Glutamatergic neuron (in vitro differentiated cells): ENCODE measurements at regions not wholly inside any gene's neighbourhood (a gene's known extent, or its start where the extent isn't known, plus 50 kb on each side); places are given as distances from the start of the nearest gene placed in this dataset.

ENCODE experiments used
- DNase-seq: peaks from one replicate; pipeline ENCODE4 v3.0.0; 2022
- H3K27ac Mint-ChIP-seq: one replicate; pipeline ENCODE4 v1.8.0; 2020; ENCODE audit warnings: mild to moderate bottlenecking, mixed read lengths, inconsistent platforms; ENCODE audit not compliant: unreplicated experiment
- H3K27me3 Mint-ChIP-seq: one replicate; pipeline ENCODE4 v1.8.0; 2020; ENCODE audit warnings: mild to moderate bottlenecking, moderate library complexity, mixed read lengths, inconsistent platforms; ENCODE audit not compliant: unreplicated experiment
- H3K36me3 Mint-ChIP-seq: one replicate; pipeline ENCODE4 v1.8.0; 2020; ENCODE audit warnings: mild to moderate bottlenecking, mixed read lengths, inconsistent platforms; ENCODE audit not compliant: unreplicated experiment
- H3K4me1 Mint-ChIP-seq: one replicate; pipeline ENCODE4 v1.8.0; 2020; ENCODE audit warnings: mild to moderate bottlenecking, low read depth, mixed read lengths, inconsistent platforms; ENCODE audit not compliant: unreplicated experiment
- H3K4me3 Mint-ChIP-seq: one replicate; pipeline ENCODE4 v1.8.0; 2020; ENCODE audit warnings: mild to moderate bottlenecking, mixed read lengths, inconsistent platforms; ENCODE audit not compliant: unreplicated experiment
- H3K9me3 Mint-ChIP-seq: one replicate; pipeline ENCODE4 v1.8.0; 2020; ENCODE audit warnings: mild to moderate bottlenecking, moderate library complexity, mixed read lengths, inconsistent platforms; ENCODE audit not compliant: unreplicated experiment
- CTCF ChIP-seq: fragments of 200-600 bp; sonication (generic); IDR thresholded peaks from one replicate; pipeline ENCODE4 v1.5.0; 2021; ENCODE audit not compliant: partially characterized antibody, unreplicated experiment

GRCh38 chr13:74866101-74866500 lies 615.9 kb downstream of the TBC1D4 start:
- Mint-ChIP-seq H3K9me3 (peaks cover 5% of the 10 kb centered on the region), H3K4me3 (no peak overlapping the region), H3K27me3 (no peaks in the 10 kb centered on the region), H3K36me3 (peaks cover 16% of the 10 kb centered on the region), H3K4me1 (no peaks in the 10 kb centered on the region), H3K27ac (no peak overlapping the region)
- no peak for DNase-seq
- TF ChIP-seq CTCF, result no peak

- Mint-ChIP-seq H3K36me3 (peaks cover 16% of the 10 kb centered on the region), H3K4me1 (no peaks in the 10 kb centered on the region), H3K9me3 (peaks cover 5% of the 10 kb centered on the region), H3K27me3 (no peaks in the 10 kb centered on the region), H3K4me3 (no peak overlapping the region), H3K27ac (no peak overlapping the region)
- TF ChIP-seq CTCF, result no peak
- no peak for DNase-seq
Observed at GRCh38 chr13:74865656-74866055, 616.3 kb downstream of the TBC1D4 start.

GRCh38 chr13:74860789-74861188 lies 621.2 kb downstream of the TBC1D4 start:
- TF ChIP-seq CTCF, result no peak
- Mint-ChIP-seq H3K27me3 (no peaks in the 10 kb centered on the region), H3K9me3 (no peaks in the 10 kb centered on the region), H3K36me3 (no peaks in the 10 kb centered on the region), H3K27ac (no peak overlapping the region), H3K4me3 (no peak overlapping the region), H3K4me1 (no peaks in the 10 kb centered on the region)
- no peak for DNase-seq

- peaks cover 2% of the 10 kb centered on the region for H3K9me3 Mint-ChIP-seq
- no peak for TF ChIP-seq CTCF
- no peak overlapping the region for H3K4me3 Mint-ChIP-seq
- no peaks in the 10 kb centered on the region for H3K36me3 Mint-ChIP-seq
- H3K27me3 Mint-ChIP-seq, result no peaks in the 10 kb centered on the region
- H3K27ac Mint-ChIP-seq, result no peak overlapping the region
- H3K4me1 Mint-ChIP-seq, result no peaks in the 10 kb centered on the region
- DNase-seq, result no peak
Observed at GRCh38 chr13:74850893-74851292, 631.1 kb downstream of the TBC1D4 start.

GRCh38 chr13:74847966-74848365 lies 634.0 kb downstream of the TBC1D4 start:
- no peaks in the 10 kb centered on the region for H3K9me3 Mint-ChIP-seq
- no peak overlapping the region for H3K4me3 Mint-ChIP-seq
- TF ChIP-seq CTCF, result no peak
- H3K36me3 Mint-ChIP-seq, result no peaks in the 10 kb centered on the region
- no peak for DNase-seq
- H3K27me3 Mint-ChIP-seq, result no peaks in the 10 kb centered on the region
- no peak overlapping the region for H3K27ac Mint-ChIP-seq
- no peaks in the 10 kb centered on the region for H3K4me1 Mint-ChIP-seq
